GM12878 (cell line): ENCODE measurements at regions not wholly inside any gene's neighbourhood (a gene's known extent, or its start where the extent isn't known, plus 50 kb on each side); places are given as distances from the start of the nearest gene placed in this dataset.

Experiments used
- ATAC-seq: fragments of 200-7000 bp; cut with Tn5 transposase; 3 replicates; pipeline ENCODE4 v1.9.1; 2020; ENCODE audit warnings: mild to moderate bottlenecking, moderate library complexity
- BruUV-seq: library from RNA; stranded (reverse); fragments of 400-500 nt; replicated peaks from 2 replicates; lab custom pipeline; 2021; lab: Mats Ljungman, UMichigan
- CTCF ChIA-PET: fragments of 300-600 bp; sonication (Branson Sonifier 250); formaldehyde crosslinking; extraction: SDS; loops from one replicate; lab custom pipeline; 2021; ENCODE audit warnings: inconsistent platforms; lab: Yijun Ruan, JAX
- POLR2A ChIA-PET: fragments of 350-600 bp; formaldehyde crosslinking; extraction: SDS; loops from one replicate; lab custom pipeline; 2021; ENCODE audit warnings: inconsistent platforms; lab: Charles Lee
- RAD21 ChIA-PET: fragments of 300-600 bp; sonication (Branson Sonifier 250); formaldehyde crosslinking; loops from one replicate; lab custom pipeline; 2023; ENCODE audit warnings: antibody characterized with exemption; ENCODE audit not compliant: unreplicated experiment; lab: Charles Lee
- SMC1A ChIA-PET: fragments of 300-600 bp; sonication (Branson Sonifier 250); formaldehyde crosslinking; loops from one replicate; lab custom pipeline; 2023; ENCODE audit not compliant: unreplicated experiment, uncharacterized antibody; lab: Charles Lee
- DNase-seq: peaks from one replicate; pipeline ENCODE4 v3.0.0-alpha.2; 2011; ENCODE audit warnings: low read depth, low spot score
- FAIRE-seq: peaks from 3 replicates; lab custom pipeline; 2011; peaks lifted over from hg19 to GRCh38; lab: Jason Lieb, UNC
- H2AFZ ChIP-seq: 2 replicates; pipeline ENCODE4 v1.6.0; 2011; ENCODE audit warnings: low read depth, low read length, control low read depth; ENCODE audit not compliant: control insufficient read depth
- H3K27ac ChIP-seq: 2 replicates; pipeline ENCODE4 v1.5.1; 2011; ENCODE audit warnings: control low read depth; ENCODE audit not compliant: control insufficient read depth, insufficient read depth
- H3K27me3 ChIP-seq, 2 experiments: replicated peaks in 1 of 2; 2 replicates each; pipeline versions ENCODE4 v1.6.0 to v1.6.1; 2011; ENCODE audit warnings: low read length in 1 of 2; ENCODE audit not compliant: control insufficient read depth in 2 of 2, insufficient read depth in 2 of 2
- H3K36me3 ChIP-seq, 2 experiments: 2 replicates each; pipeline ENCODE4 v1.5.1; 2011; ENCODE audit warnings: low read length in 1 of 2; ENCODE audit not compliant: control insufficient read depth in 2 of 2, insufficient read depth in 2 of 2
- H3K4me1 ChIP-seq: 2 replicates; pipeline ENCODE4 v1.6.1; 2011; ENCODE audit warnings: mild to moderate bottlenecking, low read length, moderate library complexity, mixed read lengths; ENCODE audit not compliant: control insufficient read depth, insufficient read depth
- H3K4me2 ChIP-seq: 2 replicates; pipeline ENCODE4 v1.6.0; 2011; ENCODE audit warnings: control low read depth; ENCODE audit not compliant: control insufficient read depth, insufficient read depth
- H3K4me3 ChIP-seq: fragments of 200-600 bp; sonication (generic); 2 replicates; pipeline ENCODE4 v1.5.1; 2016
- H3K79me2 ChIP-seq: 2 replicates; pipeline ENCODE4 v1.6.0; 2011; ENCODE audit warnings: low read length; ENCODE audit not compliant: control insufficient read depth, insufficient read depth
- H3K9ac ChIP-seq: 2 replicates; pipeline ENCODE4 v1.8.0; 2011; ENCODE audit warnings: low read length, control low read depth, mixed read lengths; ENCODE audit not compliant: control insufficient read depth, insufficient read depth
- H3K9me3 ChIP-seq: replicated peaks from 3 replicates; pipeline ENCODE4 v1.5.1; 2011; ENCODE audit warnings: mild to moderate bottlenecking, low read length; ENCODE audit not compliant: control insufficient read depth, insufficient read depth
- H4K20me1 ChIP-seq: 2 replicates; pipeline ENCODE4 v1.6.0; 2011; ENCODE audit not compliant: control insufficient read depth, insufficient read depth
- BACH1 ChIP-seq: fragments of 450-650 bp; IDR thresholded peaks from 2 replicates; pipeline ENCODE4 v1.6.1; 2017; ENCODE audit warnings: mild to moderate bottlenecking, borderline replicate concordance
- BCL11A ChIP-seq: IDR thresholded peaks from 2 replicates; pipeline ENCODE4 v1.6.1; 2011; ENCODE audit warnings: low read depth, low read length
- NBN ChIP-seq: fragments of 450-650 bp; IDR thresholded peaks from 2 replicates; pipeline ENCODE4 v1.6.1; 2016
- SREBF2 ChIP-seq: IDR thresholded peaks from 2 replicates; pipeline ENCODE4 v1.6.1; 2012; ENCODE audit warnings: mild to moderate bottlenecking, low read length
- SUPT20H ChIP-seq: IDR thresholded peaks from 2 replicates; pipeline ENCODE4 v1.6.1; 2011; ENCODE audit warnings: low read depth, mild to moderate bottlenecking, low read length, moderate library complexity, borderline replicate concordance; ENCODE audit not compliant: control insufficient read depth
- YY1 ChIP-seq: IDR thresholded peaks from 2 replicates; pipeline ENCODE4 v1.6.1; 2011; ENCODE audit warnings: low read depth, mild to moderate bottlenecking, low read length
- ZNF207 ChIP-seq: fragments of 450-650 bp; IDR thresholded peaks from 2 replicates; pipeline ENCODE4 v1.6.1; 2014; ENCODE audit warnings: antibody characterized with exemption, mild to moderate bottlenecking, borderline replicate concordance
- ZNF622 ChIP-seq: fragments of 450-650 bp; IDR thresholded peaks from 2 replicates; pipeline ENCODE4 v1.6.1; 2017; ENCODE audit warnings: mild to moderate bottlenecking, inconsistent platforms
- WGBS: methylation state at CpG from one replicate; pipeline ENCODE4 v1.1.6; 2016; ENCODE audit warnings: low lambda C conversion rate; ENCODE audit not compliant: insufficient replicate concordance, insufficient coverage; ENCODE audit errors: missing lambda C conversion rate; 5-methylcytosine and 5-hydroxymethylcytosine counted together
- in situ Hi-C: fragments of 300-500 bp; cut with MboI; formaldehyde crosslinking; loops from 9 replicates; pipeline ENCODE4 v1.14.3; 2018; ENCODE audit warnings: mixed read lengths
- intact Hi-C: fragments of 100-400 bp; cut with micrococcal nuclease; formaldehyde crosslinking; loops from one replicate; pipeline ENCODE4 v1.14.2; 2022; ENCODE audit not compliant: unreplicated experiment
- TF ChIP-seq, protein P1 (sequence below): fragments of 150-350 bp; IDR thresholded peaks from 2 replicates; pipeline ENCODE4 v1.6.1; 2016; ENCODE audit warnings: low read depth, low read length
- TF ChIP-seq, protein P2 (sequence below): IDR thresholded peaks from 2 replicates; pipeline ENCODE4 v1.6.1; 2011; ENCODE audit warnings: mild to moderate bottlenecking, low read depth, low read length, moderate library complexity; ENCODE audit not compliant: insufficient replicate concordance
- TF ChIP-seq, protein P3 (sequence below): fragments of 450-650 bp; IDR thresholded peaks from 2 replicates; pipeline ENCODE4 v1.6.1; 2018; ENCODE audit warnings: borderline replicate concordance, mild to moderate bottlenecking; ENCODE audit not compliant: partially characterized antibody
- TF ChIP-seq, protein P4 (sequence below): fragments of 450-650 bp; IDR thresholded peaks from 2 replicates; pipeline ENCODE4 v1.6.1; 2017; ENCODE audit warnings: low read depth, mild to moderate bottlenecking, moderate library complexity

GRCh38 chr4:33054656-33055196, 2334.6 kb downstream of the PCDH7 start (continued):
- TF ChIP-seq BACH1: no peak
- no peak for TF ChIP-seq BCL11A
- TF ChIP-seq YY1: no peak

GRCh38 chr4:33057736-33058135, 2337.6 kb downstream of the PCDH7 start:
- Histone ChIP-seq H3K27me3 (no peaks in the 10 kb centered on the region), H3K4me1 (no peaks in the 10 kb centered on the region), H4K20me1 (no peaks in the 10 kb centered on the region), H3K27ac (no peak overlapping the region), H3K36me3 (no peaks in the 10 kb centered on the region), H3K4me2 (no peak overlapping the region), H3K9ac (no peak overlapping the region), H3K79me2 (no peaks in the 10 kb centered on the region), H3K4me3 (no peak overlapping the region), H2AFZ (no peak overlapping the region), H3K9me3 (no peaks in the 10 kb centered on the region)
- WGBS: 74% methylated on average over 1 of the region's 1 CpG
- FAIRE-seq (no peak), ATAC-seq (no peak), DNase-seq (no peak)
- BruUV-seq: no TSS peak
- ChIA-PET CTCF (no interaction called here), RAD21 (no interaction called here), POLR2A (no interaction called here), SMC1A (interaction anchor here (0.8 kb wide), 1 partner anchor 13 kb away, joined by 3 read pairs; no protein-coding TSS in a partner anchor)
- in situ Hi-C loops (no loop called here), intact Hi-C loops (no loop called here)
- TF ChIP-seq NBN (no peak), SREBF2 (no peak), ZNF207 (no peak), SUPT20H (no peak), ZNF622 (no peak)
- TF ChIP-seq, protein P1, sequence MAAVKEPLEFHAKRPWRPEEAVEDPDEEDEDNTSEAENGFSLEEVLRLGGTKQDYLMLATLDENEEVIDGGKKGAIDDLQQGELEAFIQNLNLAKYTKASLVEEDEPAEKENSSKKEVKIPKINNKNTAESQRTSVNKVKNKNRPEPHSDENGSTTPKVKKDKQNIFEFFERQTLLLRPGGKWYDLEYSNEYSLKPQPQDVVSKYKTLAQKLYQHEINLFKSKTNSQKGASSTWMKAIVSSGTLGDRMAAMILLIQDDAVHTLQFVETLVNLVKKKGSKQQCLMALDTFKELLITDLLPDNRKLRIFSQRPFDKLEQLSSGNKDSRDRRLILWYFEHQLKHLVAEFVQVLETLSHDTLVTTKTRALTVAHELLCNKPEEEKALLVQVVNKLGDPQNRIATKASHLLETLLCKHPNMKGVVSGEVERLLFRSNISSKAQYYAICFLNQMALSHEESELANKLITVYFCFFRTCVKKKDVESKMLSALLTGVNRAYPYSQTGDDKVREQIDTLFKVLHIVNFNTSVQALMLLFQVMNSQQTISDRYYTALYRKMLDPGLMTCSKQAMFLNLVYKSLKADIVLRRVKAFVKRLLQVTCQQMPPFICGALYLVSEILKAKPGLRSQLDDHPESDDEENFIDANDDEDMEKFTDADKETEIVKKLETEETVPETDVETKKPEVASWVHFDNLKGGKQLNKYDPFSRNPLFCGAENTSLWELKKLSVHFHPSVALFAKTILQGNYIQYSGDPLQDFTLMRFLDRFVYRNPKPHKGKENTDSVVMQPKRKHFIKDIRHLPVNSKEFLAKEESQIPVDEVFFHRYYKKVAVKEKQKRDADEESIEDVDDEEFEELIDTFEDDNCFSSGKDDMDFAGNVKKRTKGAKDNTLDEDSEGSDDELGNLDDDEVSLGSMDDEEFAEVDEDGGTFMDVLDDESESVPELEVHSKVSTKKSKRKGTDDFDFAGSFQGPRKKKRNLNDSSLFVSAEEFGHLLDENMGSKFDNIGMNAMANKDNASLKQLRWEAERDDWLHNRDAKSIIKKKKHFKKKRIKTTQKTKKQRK: no peak
- TF ChIP-seq, protein P2, sequence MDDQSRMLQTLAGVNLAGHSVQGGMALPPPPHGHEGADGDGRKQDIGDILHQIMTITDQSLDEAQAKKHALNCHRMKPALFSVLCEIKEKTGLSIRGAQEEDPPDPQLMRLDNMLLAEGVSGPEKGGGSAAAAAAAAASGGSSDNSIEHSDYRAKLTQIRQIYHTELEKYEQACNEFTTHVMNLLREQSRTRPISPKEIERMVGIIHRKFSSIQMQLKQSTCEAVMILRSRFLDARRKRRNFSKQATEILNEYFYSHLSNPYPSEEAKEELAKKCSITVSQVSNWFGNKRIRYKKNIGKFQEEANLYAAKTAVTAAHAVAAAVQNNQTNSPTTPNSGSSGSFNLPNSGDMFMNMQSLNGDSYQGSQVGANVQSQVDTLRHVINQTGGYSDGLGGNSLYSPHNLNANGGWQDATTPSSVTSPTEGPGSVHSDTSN: no peak
- TF ChIP-seq, protein P3, sequence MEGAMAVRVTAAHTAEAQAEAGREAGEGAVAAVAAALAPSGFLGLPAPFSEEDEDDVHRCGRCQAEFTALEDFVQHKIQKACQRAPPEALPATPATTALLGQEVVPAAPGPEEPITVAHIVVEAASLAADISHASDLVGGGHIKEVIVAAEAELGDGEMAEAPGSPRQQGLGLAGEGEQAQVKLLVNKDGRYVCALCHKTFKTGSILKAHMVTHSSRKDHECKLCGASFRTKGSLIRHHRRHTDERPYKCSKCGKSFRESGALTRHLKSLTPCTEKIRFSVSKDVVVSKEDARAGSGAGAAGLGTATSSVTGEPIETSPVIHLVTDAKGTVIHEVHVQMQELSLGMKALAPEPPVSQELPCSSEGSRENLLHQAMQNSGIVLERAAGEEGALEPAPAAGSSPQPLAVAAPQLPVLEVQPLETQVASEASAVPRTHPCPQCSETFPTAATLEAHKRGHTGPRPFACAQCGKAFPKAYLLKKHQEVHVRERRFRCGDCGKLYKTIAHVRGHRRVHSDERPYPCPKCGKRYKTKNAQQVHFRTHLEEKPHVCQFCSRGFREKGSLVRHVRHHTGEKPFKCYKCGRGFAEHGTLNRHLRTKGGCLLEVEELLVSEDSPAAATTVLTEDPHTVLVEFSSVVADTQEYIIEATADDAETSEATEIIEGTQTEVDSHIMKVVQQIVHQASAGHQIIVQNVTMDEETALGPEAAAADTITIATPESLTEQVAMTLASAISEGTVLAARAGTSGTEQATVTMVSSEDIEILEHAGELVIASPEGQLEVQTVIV: no peak
- TF ChIP-seq, protein P4, sequence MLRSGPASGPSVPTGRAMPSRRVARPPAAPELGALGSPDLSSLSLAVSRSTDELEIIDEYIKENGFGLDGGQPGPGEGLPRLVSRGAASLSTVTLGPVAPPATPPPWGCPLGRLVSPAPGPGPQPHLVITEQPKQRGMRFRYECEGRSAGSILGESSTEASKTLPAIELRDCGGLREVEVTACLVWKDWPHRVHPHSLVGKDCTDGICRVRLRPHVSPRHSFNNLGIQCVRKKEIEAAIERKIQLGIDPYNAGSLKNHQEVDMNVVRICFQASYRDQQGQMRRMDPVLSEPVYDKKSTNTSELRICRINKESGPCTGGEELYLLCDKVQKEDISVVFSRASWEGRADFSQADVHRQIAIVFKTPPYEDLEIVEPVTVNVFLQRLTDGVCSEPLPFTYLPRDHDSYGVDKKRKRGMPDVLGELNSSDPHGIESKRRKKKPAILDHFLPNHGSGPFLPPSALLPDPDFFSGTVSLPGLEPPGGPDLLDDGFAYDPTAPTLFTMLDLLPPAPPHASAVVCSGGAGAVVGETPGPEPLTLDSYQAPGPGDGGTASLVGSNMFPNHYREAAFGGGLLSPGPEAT: no peak
